RPMI8226 (cell line): ENCODE measurements at regions not wholly inside any gene's neighbourhood (a gene's known extent, or its start where the extent isn't known, plus 50 kb on each side); places are given as distances from the start of the nearest gene placed in this dataset.

Source experiments
- DNase-seq: peaks from one replicate; pipeline ENCODE4 v3.0.0-alpha.2; 2015

GRCh38 chr5:164540174-164540573 lies 1034.8 kb downstream of the MAT2B start:
- DNase-seq, result no peak

- no peak for DNase-seq
Measured at GRCh38 chr5:164545507-164545906, 1040.1 kb downstream of the MAT2B start.

GRCh38 chr5:164553851-164554250 lies 1048.4 kb downstream of the MAT2B start:
- no peak for DNase-seq

- DNase-seq, result no peak
Measured at GRCh38 chr5:164555809-164556208, 1050.4 kb downstream of the MAT2B start.

GRCh38 chr5:164560216-164560615 lies 1054.8 kb downstream of the MAT2B start:
- no peak for DNase-seq

GRCh38 chr5:164561933-164562872 lies 1056.8 kb downstream of the MAT2B start:
- DNase-seq, result no peak

- no peak for DNase-seq
Measured at GRCh38 chr5:164563370-164563769, 1058.0 kb downstream of the MAT2B start.

GRCh38 chr5:164573397-164573796 lies 1068.0 kb downstream of the MAT2B start:
- no peak for DNase-seq

GRCh38 chr5:164577201-164577600 lies 1071.8 kb downstream of the MAT2B start:
- no peak for DNase-seq

GRCh38 chr5:164577742-164578141 lies 1072.3 kb downstream of the MAT2B start:
- no peak for DNase-seq

GRCh38 chr5:164578401-164578800 lies 1073.0 kb downstream of the MAT2B start:
- DNase-seq, result no peak

GRCh38 chr5:164578911-164579310 lies 1073.5 kb downstream of the MAT2B start:
- DNase-seq, result no peak

- no peak for DNase-seq
Measured at GRCh38 chr5:164580155-164580554, 1074.7 kb downstream of the MAT2B start.

GRCh38 chr5:164581889-164582288 lies 1076.5 kb downstream of the MAT2B start:
- no peak for DNase-seq

GRCh38 chr5:164593982-164594381 lies 1088.6 kb downstream of the MAT2B start:
- DNase-seq, result no peak

GRCh38 chr5:164597293-164597900 lies 1092.0 kb downstream of the MAT2B start:
- DNase-seq, result peak; percentile 49

- no peak for DNase-seq
Measured at GRCh38 chr5:164600274-164600673, 1094.9 kb downstream of the MAT2B start.

- DNase-seq, result no peak
Measured at GRCh38 chr5:164600929-164601535, 1095.6 kb downstream of the MAT2B start.

GRCh38 chr5:164608507-164608906 lies 1103.1 kb downstream of the MAT2B start:
- no peak for DNase-seq

- no peak for DNase-seq
Measured at GRCh38 chr5:164610374-164610773, 1105.0 kb downstream of the MAT2B start.

GRCh38 chr5:164614707-164615106 lies 1109.3 kb downstream of the MAT2B start:
- no peak for DNase-seq

- no peak for DNase-seq
Measured at GRCh38 chr5:164617290-164617689, 1111.9 kb downstream of the MAT2B start.

GRCh38 chr5:164627021-164627420 lies 1121.6 kb downstream of the MAT2B start:
- no peak for DNase-seq

- DNase-seq, result no peak
Measured at GRCh38 chr5:164636456-164636855, 1131.0 kb downstream of the MAT2B start.
